Stimulated activated CD4-positive, alpha-beta T cell treated with anti-CD3 and anti-CD28 coated beads, Interleukin-15, amount 100 ng/mL, for 24 hours (primary cell): ENCODE measurements at regions not wholly inside any gene's neighbourhood (a gene's known extent, or its start where the extent isn't known, plus 50 kb on each side); places are given as distances from the start of the nearest gene placed in this dataset.

ENCODE experiments used
- DNase-seq: peaks from one replicate; pipeline ENCODE4 v3.0.0-alpha.2; 2020

GRCh38 chr13:33763021-33763420 is 54.9 kb upstream of the RFC3 start:
- DNase-seq = no peak

GRCh38 chr13:33764716-33765115 is 53.2 kb upstream of the RFC3 start:
- no peak for DNase-seq

- DNase-seq = no peak
These were observed 51.4 kb upstream of the RFC3 start for GRCh38 chr13:33766329-33767123.

- no peak for DNase-seq
These were observed 50.8 kb upstream of the RFC3 start for GRCh38 chr13:33767140-33767539.
